ENCODE measurements at regions not wholly inside any gene's neighbourhood (a gene's known extent, or its start where the extent isn't known, plus 50 kb on each side); places are given as distances from the start of the nearest gene placed in this dataset.

DNA sequence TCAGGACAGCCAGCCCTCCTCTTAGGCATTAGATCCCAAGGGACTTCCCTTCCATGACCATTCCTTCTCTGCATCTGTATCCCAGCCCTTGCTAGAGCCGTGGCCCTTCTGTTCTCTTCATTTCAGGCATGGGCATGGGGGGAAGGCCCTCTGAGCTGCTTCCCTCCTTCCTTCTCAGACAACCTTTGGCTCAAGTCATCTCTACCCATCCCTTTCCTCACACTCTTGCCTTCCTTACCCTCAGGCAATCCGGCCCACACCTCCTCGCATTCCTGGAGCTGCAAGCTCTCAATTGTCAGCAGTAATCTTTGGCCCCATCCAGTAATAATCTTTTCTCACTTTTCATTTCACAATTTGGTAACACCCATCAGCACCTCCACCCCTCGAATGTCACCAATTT lies 426.9 kb upstream of the JARID2 start:
- TF ChIP-seq POLR2AphosphoS5 (IDR thresholded peaks at IDR 0.05; ENCODE audit: low read depth, low read length), result no peak

DNA sequence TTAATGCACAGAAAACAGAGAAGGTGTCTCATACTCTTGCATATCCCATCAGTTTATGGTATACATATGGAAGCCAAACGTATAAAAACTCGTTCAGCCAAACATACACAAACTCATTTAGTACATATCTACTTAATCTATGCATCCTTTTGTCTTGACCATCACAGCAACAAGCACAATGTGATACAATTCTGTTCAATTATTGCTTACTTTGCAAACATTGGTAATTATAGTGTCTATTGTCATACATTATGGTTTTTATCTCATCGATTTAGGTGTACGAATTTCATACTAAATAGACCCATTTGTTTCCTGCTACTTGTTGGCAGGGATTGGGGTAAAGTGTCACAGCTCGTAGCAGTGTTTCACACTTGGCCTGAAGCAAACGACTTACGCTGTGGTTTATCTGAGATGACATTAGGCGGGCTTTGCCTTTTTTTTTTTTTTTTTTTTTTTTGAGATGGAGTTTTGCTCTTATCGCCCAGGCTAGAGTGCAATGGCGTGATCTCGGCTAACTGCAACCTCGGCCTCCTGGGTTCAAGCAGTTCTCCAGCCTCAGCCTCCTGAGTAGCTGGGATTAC lies 425.9 kb upstream of the JARID2 start:
- no peak for TF ChIP-seq TAF1 (IDR thresholded peaks at IDR 0.05; ENCODE audit: borderline replicate concordance, insufficient read depth, low read length)
- no peak for TF ChIP-seq FOXP2 (optimal IDR thresholded peaks at IDR 0.05; ENCODE audit: borderline replicate concordance, extremely low read depth, extremely low read length, insufficient read depth)
- TF ChIP-seq, protein P1, sequence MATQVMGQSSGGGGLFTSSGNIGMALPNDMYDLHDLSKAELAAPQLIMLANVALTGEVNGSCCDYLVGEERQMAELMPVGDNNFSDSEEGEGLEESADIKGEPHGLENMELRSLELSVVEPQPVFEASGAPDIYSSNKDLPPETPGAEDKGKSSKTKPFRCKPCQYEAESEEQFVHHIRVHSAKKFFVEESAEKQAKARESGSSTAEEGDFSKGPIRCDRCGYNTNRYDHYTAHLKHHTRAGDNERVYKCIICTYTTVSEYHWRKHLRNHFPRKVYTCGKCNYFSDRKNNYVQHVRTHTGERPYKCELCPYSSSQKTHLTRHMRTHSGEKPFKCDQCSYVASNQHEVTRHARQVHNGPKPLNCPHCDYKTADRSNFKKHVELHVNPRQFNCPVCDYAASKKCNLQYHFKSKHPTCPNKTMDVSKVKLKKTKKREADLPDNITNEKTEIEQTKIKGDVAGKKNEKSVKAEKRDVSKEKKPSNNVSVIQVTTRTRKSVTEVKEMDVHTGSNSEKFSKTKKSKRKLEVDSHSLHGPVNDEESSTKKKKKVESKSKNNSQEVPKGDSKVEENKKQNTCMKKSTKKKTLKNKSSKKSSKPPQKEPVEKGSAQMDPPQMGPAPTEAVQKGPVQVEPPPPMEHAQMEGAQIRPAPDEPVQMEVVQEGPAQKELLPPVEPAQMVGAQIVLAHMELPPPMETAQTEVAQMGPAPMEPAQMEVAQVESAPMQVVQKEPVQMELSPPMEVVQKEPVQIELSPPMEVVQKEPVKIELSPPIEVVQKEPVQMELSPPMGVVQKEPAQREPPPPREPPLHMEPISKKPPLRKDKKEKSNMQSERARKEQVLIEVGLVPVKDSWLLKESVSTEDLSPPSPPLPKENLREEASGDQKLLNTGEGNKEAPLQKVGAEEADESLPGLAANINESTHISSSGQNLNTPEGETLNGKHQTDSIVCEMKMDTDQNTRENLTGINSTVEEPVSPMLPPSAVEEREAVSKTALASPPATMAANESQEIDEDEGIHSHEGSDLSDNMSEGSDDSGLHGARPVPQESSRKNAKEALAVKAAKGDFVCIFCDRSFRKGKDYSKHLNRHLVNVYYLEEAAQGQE (IDR thresholded peaks at IDR 0.05; ENCODE audit: insufficient read depth in 1 of 2, low read depth in 2 of 2, low read length in 2 of 2), result no peak
- no peak for TF ChIP-seq SIN3A (IDR thresholded peaks at IDR 0.05; ENCODE audit: borderline replicate concordance, insufficient read depth, low read length)
- TF ChIP-seq POLR2AphosphoS5 (IDR thresholded peaks at IDR 0.05; ENCODE audit: low read depth, low read length), result no peak

DNA sequence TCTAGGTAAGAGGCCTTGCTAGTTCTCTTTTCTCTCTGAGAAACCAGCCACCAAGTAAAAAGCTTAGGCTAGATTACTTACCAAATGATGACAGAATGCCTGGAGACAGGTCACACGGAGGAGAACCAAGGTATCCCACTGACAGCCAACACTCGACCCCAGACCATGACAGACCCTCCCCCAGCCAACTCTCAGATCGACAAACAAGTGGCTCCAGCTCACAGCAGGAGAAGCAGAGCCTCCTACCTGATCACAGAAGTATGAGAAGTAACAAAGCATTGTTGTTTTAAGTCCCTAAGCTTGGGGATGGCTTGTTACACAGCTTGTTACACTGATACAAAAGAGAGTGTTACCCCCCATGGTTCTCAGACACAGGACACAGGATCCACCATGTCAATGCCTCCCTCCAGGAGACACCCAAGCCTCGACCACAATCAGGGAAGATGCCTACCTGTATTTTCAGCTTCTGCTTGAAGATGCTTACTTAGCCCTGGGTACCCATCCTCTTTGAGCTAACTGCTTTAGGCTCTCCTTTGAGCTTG lies 423.8 kb upstream of the JARID2 start:
- TF ChIP-seq, protein P1 (IDR thresholded peaks at IDR 0.05; ENCODE audit: insufficient read depth in 1 of 2, low read depth in 2 of 2, low read length in 2 of 2), result no peak
- TF ChIP-seq POLR2AphosphoS5 (IDR thresholded peaks at IDR 0.05; ENCODE audit: low read depth, low read length) (no peak), FOXP2 (optimal IDR thresholded peaks at IDR 0.05; ENCODE audit: borderline replicate concordance, extremely low read depth, extremely low read length, insufficient read depth) (no peak), SIN3A (IDR thresholded peaks at IDR 0.05; ENCODE audit: borderline replicate concordance, insufficient read depth, low read length) (no peak), TAF1 (IDR thresholded peaks at IDR 0.05; ENCODE audit: borderline replicate concordance, insufficient read depth, low read length) (no peak)

DNA sequence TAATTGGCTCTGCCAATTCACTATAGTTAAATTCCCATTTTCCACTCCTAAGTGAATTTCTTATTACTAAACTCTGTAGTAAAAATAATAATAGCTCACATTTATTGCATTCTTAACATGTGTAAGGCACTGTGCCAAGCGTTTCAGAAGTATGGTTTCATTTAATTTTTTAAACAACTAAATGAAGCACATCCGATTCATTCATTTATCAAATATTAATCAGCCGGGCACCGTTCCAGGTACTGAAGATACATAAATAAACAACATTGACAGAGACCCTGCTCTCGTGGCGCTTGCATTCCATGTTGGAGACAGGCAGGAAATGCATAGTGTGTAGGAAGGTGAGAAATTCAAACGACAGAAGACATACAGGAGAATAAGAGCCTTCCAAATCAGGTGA lies 423.2 kb upstream of the JARID2 start:
- TF ChIP-seq POLR2AphosphoS5 (IDR thresholded peaks at IDR 0.05; ENCODE audit: low read depth, low read length) (no peak), FOXP2 (optimal IDR thresholded peaks at IDR 0.05; ENCODE audit: borderline replicate concordance, extremely low read depth, extremely low read length, insufficient read depth) (no peak), TAF1 (IDR thresholded peaks at IDR 0.05; ENCODE audit: borderline replicate concordance, insufficient read depth, low read length) (no peak), SIN3A (IDR thresholded peaks at IDR 0.05; ENCODE audit: borderline replicate concordance, insufficient read depth, low read length) (no peak)
- TF ChIP-seq, protein P1 (IDR thresholded peaks at IDR 0.05; ENCODE audit: insufficient read depth in 1 of 2, low read depth in 2 of 2, low read length in 2 of 2), result no peak

DNA sequence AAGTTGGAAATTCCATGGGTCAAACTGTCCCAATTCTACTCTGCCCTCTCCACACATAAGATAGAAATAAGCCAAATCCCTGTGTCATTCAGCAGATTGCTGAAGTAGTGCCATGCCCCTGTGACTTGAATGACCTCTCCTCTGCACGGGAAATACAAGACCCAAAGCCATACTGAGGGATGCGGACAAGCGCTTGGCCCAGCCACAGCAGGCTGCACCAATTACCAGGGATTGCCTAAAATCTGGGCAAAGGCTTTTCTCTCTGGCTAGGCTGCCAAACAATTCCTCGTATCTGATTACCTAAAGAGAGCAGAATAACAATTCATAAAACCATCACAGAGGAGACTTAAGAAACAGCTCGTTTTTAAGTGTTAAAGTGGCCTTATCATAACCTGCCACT lies 421.8 kb upstream of the JARID2 start:
- TF ChIP-seq TAF1 (IDR thresholded peaks at IDR 0.05; ENCODE audit: borderline replicate concordance, insufficient read depth, low read length) (no peak), SIN3A (IDR thresholded peaks at IDR 0.05; ENCODE audit: borderline replicate concordance, insufficient read depth, low read length) (no peak), FOXP2 (optimal IDR thresholded peaks at IDR 0.05; ENCODE audit: borderline replicate concordance, extremely low read depth, extremely low read length, insufficient read depth) (no peak), POLR2AphosphoS5 (IDR thresholded peaks at IDR 0.05; ENCODE audit: low read depth, low read length) (no peak)
- TF ChIP-seq, protein P1 (IDR thresholded peaks at IDR 0.05; ENCODE audit: insufficient read depth in 1 of 2, low read depth in 2 of 2, low read length in 2 of 2), result no peak
